Tibial artery (tissue), 4 donors: ENCODE measurements at regions not wholly inside any gene's neighbourhood (a gene's known extent, or its start where the extent isn't known, plus 50 kb on each side); places are given as distances from the start of the nearest gene placed in this dataset.

Experiments
- DNase-seq, 2 donors: peaks; one replicate each; pipeline ENCODE4 v3.0.0-alpha.2; 2019
- H3K27ac ChIP-seq, 2 donors: fragments of 200-600 bp; sonication (generic) in 1 of 2; 1 replicate in 1 of 2; 2 replicates in 1 of 2; pipeline ENCODE4 v1.5.1; 2018 to 2019; ENCODE audit warnings: mild to moderate bottlenecking in 1 of 2
- H3K27me3 ChIP-seq, 2 donors: fragments of 200-600 bp; sonication (generic) in 1 of 2; one replicate each; pipeline versions ENCODE4 v1.5.1 to v1.6.0; 2016 to 2019
- H3K36me3 ChIP-seq, 3 donors: fragments of 200-600 bp; sonication (generic) in 2 of 3; one replicate each; pipeline ENCODE4 v1.5.1; 2016 to 2019; ENCODE audit warnings: mild to moderate bottlenecking in 2 of 3
- H3K4me1 ChIP-seq, 4 donors: fragments of 200-600 bp; sonication (generic) in 2 of 4; 1 replicate in 3 of 4; 2 replicates in 1 of 4; pipeline ENCODE4 v1.5.1; 2016 to 2019
- H3K4me3 ChIP-seq, 2 donors: fragments of 200-600 bp; sonication (generic) in 1 of 2; 1 replicate in 1 of 2; 2 replicates in 1 of 2; pipeline ENCODE4 v1.5.1; 2018 to 2019; ENCODE audit warnings: mild to moderate bottlenecking in 2 of 2
- H3K9me3 ChIP-seq, 3 donors: fragments of 200-600 bp; sonication (generic) in 1 of 3; one replicate each; pipeline ENCODE4 v1.5.1; 2016 to 2019
- intact Hi-C: fragments of 100-400 bp; cut with DNase I; formaldehyde crosslinking; loops from one replicate; pipeline ENCODE4 v1.15.0; 2023; ENCODE audit warnings: low total_unique reads
- TF ChIP-seq, protein P1 (sequence below), 2 experiments: fragments of 200-600 bp in 1 of 2; fragments of 450-650 bp in 1 of 2; IDR thresholded peaks; one replicate each; pipeline ENCODE4 v1.5.1; 2017 to 2019; ENCODE audit warnings: antibody characterized with exemption in 2 of 2, mild to moderate bottlenecking in 1 of 2, moderate library complexity in 1 of 2

DNA sequence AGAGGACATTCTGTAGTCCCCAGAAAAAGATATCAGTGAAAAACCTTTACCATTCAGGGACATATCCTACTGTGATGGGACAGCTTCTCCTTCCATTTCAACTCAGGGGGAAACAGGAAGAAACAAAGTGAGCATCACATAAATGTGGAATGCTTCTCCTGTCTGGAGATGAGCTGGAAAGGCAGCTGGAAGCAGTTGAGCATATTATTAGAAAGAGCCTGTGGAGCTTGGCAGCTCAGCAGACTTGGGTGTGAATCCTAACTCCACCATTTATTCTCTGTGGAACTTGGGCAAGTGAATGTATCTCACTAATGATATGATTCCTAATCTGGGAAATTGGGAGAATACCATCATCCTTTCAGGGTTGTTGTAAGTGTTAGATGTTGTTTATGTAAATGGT is 232.1 kb upstream of the F9 start:
- DNase-seq: no peak
- TF ChIP-seq, protein P1, sequence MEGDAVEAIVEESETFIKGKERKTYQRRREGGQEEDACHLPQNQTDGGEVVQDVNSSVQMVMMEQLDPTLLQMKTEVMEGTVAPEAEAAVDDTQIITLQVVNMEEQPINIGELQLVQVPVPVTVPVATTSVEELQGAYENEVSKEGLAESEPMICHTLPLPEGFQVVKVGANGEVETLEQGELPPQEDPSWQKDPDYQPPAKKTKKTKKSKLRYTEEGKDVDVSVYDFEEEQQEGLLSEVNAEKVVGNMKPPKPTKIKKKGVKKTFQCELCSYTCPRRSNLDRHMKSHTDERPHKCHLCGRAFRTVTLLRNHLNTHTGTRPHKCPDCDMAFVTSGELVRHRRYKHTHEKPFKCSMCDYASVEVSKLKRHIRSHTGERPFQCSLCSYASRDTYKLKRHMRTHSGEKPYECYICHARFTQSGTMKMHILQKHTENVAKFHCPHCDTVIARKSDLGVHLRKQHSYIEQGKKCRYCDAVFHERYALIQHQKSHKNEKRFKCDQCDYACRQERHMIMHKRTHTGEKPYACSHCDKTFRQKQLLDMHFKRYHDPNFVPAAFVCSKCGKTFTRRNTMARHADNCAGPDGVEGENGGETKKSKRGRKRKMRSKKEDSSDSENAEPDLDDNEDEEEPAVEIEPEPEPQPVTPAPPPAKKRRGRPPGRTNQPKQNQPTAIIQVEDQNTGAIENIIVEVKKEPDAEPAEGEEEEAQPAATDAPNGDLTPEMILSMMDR (IDR thresholded peaks at IDR 0.05): no peak
- Histone ChIP-seq H3K27ac (no peak overlapping the region), H3K4me1 (no peaks in the 10 kb centered on the region), H3K27me3 (no peaks in the 10 kb centered on the region), H3K36me3 (no peaks in the 10 kb centered on the region), H3K9me3 (no peaks in the 10 kb centered on the region), H3K4me3 (no peak overlapping the region)
- intact Hi-C loops: no loop called here

DNA sequence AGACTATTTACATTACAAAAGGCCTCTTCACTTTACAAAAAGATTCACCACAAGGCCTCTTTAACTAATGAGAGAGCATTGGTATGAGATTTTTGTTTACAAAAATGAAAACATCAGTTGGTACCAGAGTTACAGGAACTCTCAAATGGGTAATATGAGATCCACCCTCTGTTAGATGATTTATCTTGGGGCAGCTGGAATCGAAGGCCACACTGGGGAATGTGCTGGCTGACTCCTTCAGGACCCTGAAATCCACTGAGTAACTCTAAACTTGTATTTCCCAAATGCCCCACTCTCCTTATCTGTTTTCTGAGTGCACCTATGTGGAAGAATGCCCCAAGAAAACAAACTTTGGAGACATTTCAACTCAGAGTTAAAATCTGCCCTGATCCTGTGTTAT is 232.9 kb upstream of the F9 start:
- Histone ChIP-seq H3K4me3 (no peak overlapping the region), H3K4me1 (no peaks in the 10 kb centered on the region)
- no peak for DNase-seq

DNA sequence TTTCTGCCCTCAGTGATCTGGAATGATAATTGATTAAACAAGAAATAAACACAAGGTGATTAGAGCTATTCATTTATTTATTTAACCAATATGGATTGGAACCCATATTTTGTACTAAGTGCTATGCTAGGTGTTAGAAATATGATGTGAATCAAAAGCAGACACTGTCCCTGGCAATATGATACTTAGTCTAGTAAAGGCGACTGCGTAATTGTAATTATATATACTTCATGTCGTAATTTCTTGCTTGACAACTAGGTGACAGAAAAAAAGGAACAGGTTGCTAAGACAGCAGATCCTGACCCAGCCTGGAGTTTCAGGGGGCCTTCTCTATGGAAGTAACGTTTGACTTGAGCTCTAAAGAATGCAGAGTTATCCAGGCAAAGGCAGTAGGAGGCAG is 236.5 kb upstream of the F9 start:
- DNase-seq: no peak
- Histone ChIP-seq H3K4me1 (no peaks in the 10 kb centered on the region), H3K36me3 (no peaks in the 10 kb centered on the region), H3K27me3 (no peaks in the 10 kb centered on the region), H3K27ac (no peak overlapping the region), H3K9me3 (no peaks in the 10 kb centered on the region), H3K4me3 (no peak overlapping the region)
- intact Hi-C loops: no loop called here
- TF ChIP-seq, protein P1 (IDR thresholded peaks at IDR 0.05): no peak

More for the DNA sequence above, 232.9 kb upstream of the F9 start:
- Histone ChIP-seq H3K9me3 (no peaks in the 10 kb centered on the region), H3K36me3 (no peaks in the 10 kb centered on the region), H3K27ac (no peak overlapping the region), H3K27me3 (no peaks in the 10 kb centered on the region)
- TF ChIP-seq, protein P1 (IDR thresholded peaks at IDR 0.05): no peak
- intact Hi-C loops: no loop called here

DNA sequence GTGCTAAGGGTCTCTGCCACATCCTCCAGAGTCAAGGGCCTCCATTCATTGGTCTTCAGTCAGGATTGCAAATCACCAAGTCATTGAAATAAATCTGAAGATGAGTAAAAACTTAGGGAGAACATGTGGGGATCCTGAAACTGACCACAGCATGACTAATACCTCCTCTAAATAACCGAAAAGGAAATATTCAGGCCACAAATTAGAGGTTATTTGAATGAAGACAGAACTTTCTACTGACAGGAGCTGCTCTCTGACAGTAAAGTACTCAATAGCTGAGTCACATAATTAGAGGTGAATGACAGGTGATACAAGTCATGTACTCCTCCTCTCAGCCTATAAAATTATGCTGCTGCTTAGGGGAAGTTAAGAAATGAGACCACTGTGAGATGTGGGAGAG is 240.2 kb upstream of the F9 start:
- no peak for DNase-seq
- no peaks in the 10 kb centered on the region for H3K36me3 ChIP-seq
- no peak overlapping the region for H3K27ac ChIP-seq
- H3K4me1 ChIP-seq: no peaks in the 10 kb centered on the region
- TF ChIP-seq, protein P1 (IDR thresholded peaks at IDR 0.05): no peak
- no peaks in the 10 kb centered on the region for H3K27me3 ChIP-seq
- intact Hi-C loops: no loop called here
- H3K9me3 ChIP-seq: no peaks in the 10 kb centered on the region
- no peak overlapping the region for H3K4me3 ChIP-seq

DNA sequence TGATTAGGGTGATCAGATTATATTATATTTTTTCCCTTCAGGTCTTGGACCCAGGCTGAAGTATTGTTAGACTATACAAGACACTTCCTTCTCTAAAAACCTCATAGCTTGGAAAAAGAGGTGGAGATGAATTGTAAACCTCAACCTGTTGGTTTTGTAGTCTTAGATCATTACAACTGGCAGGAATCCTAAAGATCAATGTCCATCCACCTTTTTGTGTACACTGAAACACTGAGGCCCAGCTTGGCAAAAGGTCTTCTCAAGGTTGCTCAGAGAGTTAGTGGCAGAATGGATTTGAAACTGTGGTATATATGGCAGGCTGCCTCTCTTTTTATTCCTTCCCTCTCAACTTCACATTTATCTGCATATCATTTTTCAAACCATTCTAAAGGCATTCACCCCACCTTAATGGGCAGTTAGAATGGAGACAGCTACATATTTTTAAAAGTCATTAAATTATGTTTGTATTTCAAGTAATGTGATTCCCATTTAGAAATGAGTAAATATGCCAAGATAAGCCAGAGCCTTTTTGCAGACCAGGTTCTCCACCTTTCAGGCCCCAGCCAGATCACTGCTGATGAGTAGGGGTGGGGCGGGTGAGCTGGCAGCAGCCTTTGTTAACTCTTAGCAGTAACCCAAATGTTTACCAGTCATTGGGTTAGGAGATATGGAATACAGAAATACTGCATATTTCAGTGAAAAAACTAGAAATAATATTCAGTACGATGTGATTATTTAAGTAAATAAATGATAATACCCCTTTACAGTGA is 243.2 kb upstream of the F9 start:
- H3K4me3 ChIP-seq: no peak overlapping the region
- intact Hi-C loops: no loop called here
- TF ChIP-seq, protein P1 (IDR thresholded peaks at IDR 0.05): no peak
- H3K27ac ChIP-seq: no peak overlapping the region
- DNase-seq: no peak
- H3K36me3 ChIP-seq: no peaks in the 10 kb centered on the region
- H3K9me3 ChIP-seq: peaks cover 0 to 3% (median 0%) of the 10 kb centered on the region in 3 donors
- no peaks in the 10 kb centered on the region for H3K4me1 ChIP-seq
- no peaks in the 10 kb centered on the region for H3K27me3 ChIP-seq
